ENCODE measurements at regions not wholly inside any gene's neighbourhood (a gene's known extent, or its start where the extent isn't known, plus 50 kb on each side); places are given as distances from the start of the nearest gene placed in this dataset.

DNA sequence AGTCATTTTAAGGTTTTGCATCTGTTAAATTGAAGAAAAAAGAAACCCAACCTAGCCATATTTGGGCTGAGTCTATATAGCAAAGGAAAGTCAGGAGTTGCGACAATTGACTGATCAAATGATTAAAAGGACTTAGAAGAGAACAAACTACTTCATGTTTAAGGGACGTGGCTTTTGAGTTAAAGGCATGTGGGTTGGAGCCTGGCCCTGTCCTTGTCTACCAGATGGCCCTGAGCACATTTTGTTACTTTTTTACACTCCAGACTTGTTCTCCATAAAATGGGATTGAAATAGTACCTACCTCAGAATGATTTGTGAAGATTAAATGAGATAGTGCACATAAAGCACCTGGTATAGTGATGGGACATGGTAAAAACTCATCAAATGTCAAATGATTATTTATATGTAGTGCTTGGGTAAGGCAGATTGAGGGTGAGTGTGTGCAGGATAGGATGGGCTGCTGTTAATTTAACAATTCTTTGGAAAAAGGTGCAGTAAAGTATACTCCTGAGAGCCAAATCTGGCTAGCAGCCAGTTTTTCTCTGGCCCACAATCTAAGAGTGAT, 168.3 kb downstream of the KIF20B start:
- no peaks in the 10 kb centered on the region for H3K79me2 ChIP-seq (ENCODE audit: insufficient read depth, low read depth)
- H3K36me3 ChIP-seq (ENCODE audit: insufficient read depth), result no peaks in the 10 kb centered on the region

DNA sequence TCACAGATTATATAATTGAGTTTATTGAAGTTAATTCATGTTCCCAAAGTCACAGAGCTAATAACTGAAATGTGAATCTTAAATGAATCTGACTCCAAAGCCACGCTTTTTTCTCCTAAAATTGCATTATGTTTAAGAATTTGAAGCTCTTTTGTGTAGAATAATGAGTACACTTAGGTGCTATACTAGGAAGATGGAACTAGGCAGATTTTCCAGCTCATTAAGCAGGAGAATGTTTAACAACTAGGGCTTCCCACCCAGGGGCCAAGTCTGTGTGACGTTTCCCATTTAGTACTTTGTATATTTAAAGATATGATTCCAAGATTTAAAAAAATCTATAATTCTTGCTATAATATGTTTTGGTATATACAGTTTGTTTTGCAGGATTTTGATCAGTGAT, 169.5 kb downstream of the KIF20B start:
- H3K4me1 ChIP-seq (ENCODE audit: low read depth, poor library complexity, severe bottlenecking), result no peaks in the 10 kb centered on the region
- no peaks in the 10 kb centered on the region for H4K20me1 ChIP-seq (ENCODE audit: insufficient read depth)
- H2AFZ ChIP-seq (ENCODE audit: low read depth), result no peak overlapping the region
- no peaks in the 10 kb centered on the region for H3K36me3 ChIP-seq (ENCODE audit: insufficient read depth)
- H3K79me2 ChIP-seq (ENCODE audit: insufficient read depth, low read depth), result no peaks in the 10 kb centered on the region
- no peak overlapping the region for H3K27ac ChIP-seq
- TF ChIP-seq, protein P1, sequence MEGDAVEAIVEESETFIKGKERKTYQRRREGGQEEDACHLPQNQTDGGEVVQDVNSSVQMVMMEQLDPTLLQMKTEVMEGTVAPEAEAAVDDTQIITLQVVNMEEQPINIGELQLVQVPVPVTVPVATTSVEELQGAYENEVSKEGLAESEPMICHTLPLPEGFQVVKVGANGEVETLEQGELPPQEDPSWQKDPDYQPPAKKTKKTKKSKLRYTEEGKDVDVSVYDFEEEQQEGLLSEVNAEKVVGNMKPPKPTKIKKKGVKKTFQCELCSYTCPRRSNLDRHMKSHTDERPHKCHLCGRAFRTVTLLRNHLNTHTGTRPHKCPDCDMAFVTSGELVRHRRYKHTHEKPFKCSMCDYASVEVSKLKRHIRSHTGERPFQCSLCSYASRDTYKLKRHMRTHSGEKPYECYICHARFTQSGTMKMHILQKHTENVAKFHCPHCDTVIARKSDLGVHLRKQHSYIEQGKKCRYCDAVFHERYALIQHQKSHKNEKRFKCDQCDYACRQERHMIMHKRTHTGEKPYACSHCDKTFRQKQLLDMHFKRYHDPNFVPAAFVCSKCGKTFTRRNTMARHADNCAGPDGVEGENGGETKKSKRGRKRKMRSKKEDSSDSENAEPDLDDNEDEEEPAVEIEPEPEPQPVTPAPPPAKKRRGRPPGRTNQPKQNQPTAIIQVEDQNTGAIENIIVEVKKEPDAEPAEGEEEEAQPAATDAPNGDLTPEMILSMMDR (conservative IDR thresholded peaks at IDR 0.05; ENCODE audit: low read depth, low read length), result no peak
- no peak overlapping the region for H3K4me2 ChIP-seq
- no peak overlapping the region for H3K9ac ChIP-seq
- H3K27me3 ChIP-seq (ENCODE audit: insufficient read depth, low read depth), result no peaks in the 10 kb centered on the region
- H3K4me3 ChIP-seq (IDR thresholded peaks at IDR 0.05; ENCODE audit: insufficient read depth, low read depth, low read length), result no peak overlapping the region

More for the DNA sequence above, 168.3 kb downstream of the KIF20B start:
- Histone ChIP-seq H3K27me3 (ENCODE audit: insufficient read depth, low read depth) (no peaks in the 10 kb centered on the region), H4K20me1 (ENCODE audit: insufficient read depth) (no peaks in the 10 kb centered on the region), H3K4me3 (IDR thresholded peaks at IDR 0.05; ENCODE audit: insufficient read depth, low read depth, low read length) (no peak overlapping the region), H2AFZ (ENCODE audit: low read depth) (no peak overlapping the region), H3K27ac (no peak overlapping the region), H3K4me2 (no peak overlapping the region), H3K9ac (no peak overlapping the region), H3K4me1 (ENCODE audit: low read depth, poor library complexity, severe bottlenecking) (no peaks in the 10 kb centered on the region)
- TF ChIP-seq, protein P1 (conservative IDR thresholded peaks at IDR 0.05; ENCODE audit: low read depth, low read length), result no peak

- H3K27ac ChIP-seq, result no peak overlapping the region
- no peak overlapping the region for H3K4me3 ChIP-seq (IDR thresholded peaks at IDR 0.05; ENCODE audit: insufficient read depth, low read depth, low read length)
- H3K27me3 ChIP-seq (ENCODE audit: insufficient read depth, low read depth), result no peaks in the 10 kb centered on the region
- H3K79me2 ChIP-seq (ENCODE audit: insufficient read depth, low read depth), result no peaks in the 10 kb centered on the region
- H2AFZ ChIP-seq (ENCODE audit: low read depth), result no peak overlapping the region
- H3K9ac ChIP-seq, result no peak overlapping the region
- no peaks in the 10 kb centered on the region for H4K20me1 ChIP-seq (ENCODE audit: insufficient read depth)
- no peaks in the 10 kb centered on the region for H3K36me3 ChIP-seq (ENCODE audit: insufficient read depth)
- no peaks in the 10 kb centered on the region for H3K4me1 ChIP-seq (ENCODE audit: low read depth, poor library complexity, severe bottlenecking)
- H3K4me2 ChIP-seq, result no peak overlapping the region
- TF ChIP-seq, protein P1 (conservative IDR thresholded peaks at IDR 0.05; ENCODE audit: low read depth, low read length), result no peak
These were observed 171.7 kb downstream of the KIF20B start for GRCh38 chr10:89873055-89873454.

- no peaks in the 10 kb centered on the region for H3K4me1 ChIP-seq (ENCODE audit: low read depth, poor library complexity, severe bottlenecking)
- H4K20me1 ChIP-seq (ENCODE audit: insufficient read depth), result no peaks in the 10 kb centered on the region
- no peak overlapping the region for H2AFZ ChIP-seq (ENCODE audit: low read depth)
- no peak overlapping the region for H3K4me3 ChIP-seq (IDR thresholded peaks at IDR 0.05; ENCODE audit: insufficient read depth, low read depth, low read length)
- H3K27ac ChIP-seq, result no peak overlapping the region
- H3K36me3 ChIP-seq (ENCODE audit: insufficient read depth), result no peaks in the 10 kb centered on the region
- no peak overlapping the region for H3K9ac ChIP-seq
- H3K27me3 ChIP-seq (ENCODE audit: insufficient read depth, low read depth), result no peaks in the 10 kb centered on the region
- H3K79me2 ChIP-seq (ENCODE audit: insufficient read depth, low read depth), result no peaks in the 10 kb centered on the region
- H3K4me2 ChIP-seq, result no peak overlapping the region
- TF ChIP-seq, protein P1 (conservative IDR thresholded peaks at IDR 0.05; ENCODE audit: low read depth, low read length), result no peak
These were observed 174.2 kb downstream of the KIF20B start for GRCh38 chr10:89875557-89875956.

Data from KMS-11 (cell line).